Right atrium auricular region (tissue), 2 donors: ENCODE measurements at regions not wholly inside any gene's neighbourhood (a gene's known extent, or its start where the extent isn't known, plus 50 kb on each side); places are given as distances from the start of the nearest gene placed in this dataset.

Experiments used
- DNase-seq: peaks from one replicate; pipeline ENCODE4 v3.0.0-alpha.2; 2019; ENCODE audit warnings: low spot score
- H3K27ac ChIP-seq, 2 donors: fragments of 200-600 bp; sonication (generic); 1 replicate in 1 of 2; 2 replicates in 1 of 2; pipeline ENCODE4 v1.5.1; 2016 to 2019
- H3K27me3 ChIP-seq, 2 donors: fragments of 200-600 bp; sonication (generic); one replicate each; pipeline versions ENCODE4 v1.5.1 to v1.6.0; 2017 to 2019
- H3K36me3 ChIP-seq: fragments of 200-600 bp; sonication (generic); one replicate; pipeline ENCODE4 v1.5.1; 2016
- H3K4me1 ChIP-seq, 2 donors: fragments of 200-600 bp; sonication (generic); one replicate each; pipeline versions ENCODE4 v1.5.1 to v1.6.0; 2017 to 2019
- H3K4me3 ChIP-seq, 2 donors: fragments of 200-600 bp; sonication (generic); 1 replicate in 1 of 2; 2 replicates in 1 of 2; pipeline ENCODE4 v1.5.1; 2017 to 2019; ENCODE audit warnings: mild to moderate bottlenecking in 1 of 2, moderate library complexity in 1 of 2
- H3K9me3 ChIP-seq, 2 donors: fragments of 200-600 bp; sonication (generic); one replicate each; pipeline ENCODE4 v1.5.1; 2019
- TF ChIP-seq, protein P1 (sequence below), 2 donors: fragments of 200-600 bp; sonication (generic); IDR thresholded peaks; one replicate each; pipeline ENCODE4 v1.5.1; 2019; ENCODE audit warnings: antibody characterized with exemption in 2 of 2

DNA sequence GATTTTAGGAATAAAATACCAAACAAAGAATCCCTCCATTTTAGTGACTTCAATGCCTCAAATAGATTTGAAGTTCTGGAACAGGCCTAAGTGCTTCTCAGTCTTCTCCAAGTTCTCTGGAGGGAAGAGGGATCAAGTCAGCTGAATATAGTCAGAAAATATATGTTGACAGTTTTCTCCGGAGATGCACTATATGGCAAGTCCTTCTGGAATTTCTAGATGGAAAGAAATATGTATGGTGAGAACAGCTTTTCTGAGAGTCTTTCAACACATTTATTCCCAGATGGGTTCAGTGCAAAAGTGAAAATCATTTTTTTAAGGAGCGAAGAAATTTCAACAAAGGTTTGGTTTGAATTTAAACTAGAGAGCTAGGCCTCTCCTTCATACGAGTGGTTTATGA lies 317.4 kb upstream of the SLC30A5 start:
- Histone ChIP-seq H3K36me3 (no peaks in the 10 kb centered on the region), H3K9me3 (no peaks in the 10 kb centered on the region), H3K27me3 (no peaks in the 10 kb centered on the region), H3K27ac (no peak overlapping the region), H3K4me3 (no peak overlapping the region), H3K4me1 (peaks cover 0 to 5% of the 10 kb centered on the region in 2 donors)
- DNase-seq = no peak
- TF ChIP-seq, protein P1, sequence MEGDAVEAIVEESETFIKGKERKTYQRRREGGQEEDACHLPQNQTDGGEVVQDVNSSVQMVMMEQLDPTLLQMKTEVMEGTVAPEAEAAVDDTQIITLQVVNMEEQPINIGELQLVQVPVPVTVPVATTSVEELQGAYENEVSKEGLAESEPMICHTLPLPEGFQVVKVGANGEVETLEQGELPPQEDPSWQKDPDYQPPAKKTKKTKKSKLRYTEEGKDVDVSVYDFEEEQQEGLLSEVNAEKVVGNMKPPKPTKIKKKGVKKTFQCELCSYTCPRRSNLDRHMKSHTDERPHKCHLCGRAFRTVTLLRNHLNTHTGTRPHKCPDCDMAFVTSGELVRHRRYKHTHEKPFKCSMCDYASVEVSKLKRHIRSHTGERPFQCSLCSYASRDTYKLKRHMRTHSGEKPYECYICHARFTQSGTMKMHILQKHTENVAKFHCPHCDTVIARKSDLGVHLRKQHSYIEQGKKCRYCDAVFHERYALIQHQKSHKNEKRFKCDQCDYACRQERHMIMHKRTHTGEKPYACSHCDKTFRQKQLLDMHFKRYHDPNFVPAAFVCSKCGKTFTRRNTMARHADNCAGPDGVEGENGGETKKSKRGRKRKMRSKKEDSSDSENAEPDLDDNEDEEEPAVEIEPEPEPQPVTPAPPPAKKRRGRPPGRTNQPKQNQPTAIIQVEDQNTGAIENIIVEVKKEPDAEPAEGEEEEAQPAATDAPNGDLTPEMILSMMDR (IDR thresholded peaks at IDR 0.05) = no peak

DNA sequence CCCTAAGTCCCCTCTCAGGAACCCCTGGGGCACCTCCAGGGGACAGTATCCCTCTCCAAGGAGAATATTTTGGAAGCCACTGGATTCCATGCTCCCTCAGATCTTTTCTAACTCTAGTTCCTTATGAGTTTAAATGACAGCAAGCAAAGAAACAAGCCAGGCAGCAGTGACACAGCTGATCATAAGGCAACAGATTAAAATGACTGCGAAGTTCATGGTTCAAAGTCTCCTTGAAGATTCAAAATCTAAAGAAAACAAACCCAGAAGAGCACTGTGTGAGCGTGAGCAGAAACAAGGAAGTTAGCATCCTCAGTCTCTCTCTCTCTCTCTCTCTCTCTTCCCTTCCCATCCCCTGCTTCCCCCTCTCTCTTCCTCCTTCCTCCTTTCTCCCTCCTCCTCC lies 316.7 kb upstream of the SLC30A5 start:
- TF ChIP-seq, protein P1 (IDR thresholded peaks at IDR 0.05) = no peak
- no peak for DNase-seq
- Histone ChIP-seq H3K36me3 (no peaks in the 10 kb centered on the region), H3K4me3 (no peak overlapping the region), H3K27me3 (no peaks in the 10 kb centered on the region), H3K4me1 (peaks cover 0 to under 1% of the 10 kb centered on the region in 2 donors), H3K9me3 (no peaks in the 10 kb centered on the region), H3K27ac (no peak overlapping the region)

DNA sequence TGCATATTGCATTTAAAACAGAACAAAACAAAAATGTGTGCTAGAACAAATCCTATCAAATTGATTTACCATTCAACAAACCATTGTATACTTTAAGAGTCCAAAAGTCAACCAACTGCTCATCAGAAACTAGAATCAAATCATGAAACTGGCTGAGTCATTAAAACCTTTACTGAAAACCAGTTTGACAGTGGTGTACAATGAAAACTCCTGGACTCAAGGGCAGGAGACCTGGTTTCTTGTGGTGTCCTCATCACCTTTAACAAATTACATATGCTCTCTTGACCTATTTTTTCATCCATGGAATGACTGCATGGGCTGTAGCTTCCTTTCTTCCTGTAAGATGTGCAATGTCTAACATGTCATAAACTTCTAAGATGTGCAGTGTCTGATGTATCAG lies 315.3 kb upstream of the SLC30A5 start:
- Histone ChIP-seq H3K4me3 (no peak overlapping the region), H3K4me1 (no peaks in the 10 kb centered on the region), H3K27me3 (no peaks in the 10 kb centered on the region), H3K9me3 (no peaks in the 10 kb centered on the region), H3K36me3 (no peaks in the 10 kb centered on the region), H3K27ac (no peak overlapping the region)
- TF ChIP-seq, protein P1 (IDR thresholded peaks at IDR 0.05) = no peak
- no peak for DNase-seq

DNA sequence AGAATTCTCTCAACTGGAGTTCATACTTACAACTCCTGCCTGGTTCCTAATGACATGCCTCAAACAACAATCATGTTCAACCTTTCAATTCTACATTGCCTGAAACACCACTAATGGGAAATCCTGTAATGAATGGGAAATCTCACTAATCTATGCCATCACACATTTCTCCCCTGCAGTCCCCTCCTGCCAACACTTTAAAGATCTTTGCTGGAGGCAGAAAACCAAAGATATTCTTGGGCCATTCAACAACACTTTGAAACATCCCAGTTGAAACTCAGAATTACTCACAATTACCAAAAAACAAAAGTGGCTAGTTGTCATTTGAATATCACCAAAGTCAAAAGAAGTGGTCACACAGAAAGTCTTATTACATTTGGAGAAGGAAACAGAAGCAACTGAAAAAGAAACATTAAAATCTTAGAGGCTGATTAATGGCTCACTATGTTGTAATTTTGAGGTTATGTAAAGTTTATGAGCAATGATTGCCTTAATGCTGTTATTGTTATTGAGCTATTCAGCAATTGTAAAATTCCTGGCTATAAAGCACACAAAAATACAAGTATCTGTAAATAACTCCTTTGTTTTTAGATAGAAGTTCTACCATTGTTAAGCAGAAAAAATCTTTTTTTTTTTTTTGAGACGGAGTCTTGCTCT lies 313.4 kb upstream of the SLC30A5 start:
- Histone ChIP-seq H3K27ac (no peak overlapping the region), H3K4me3 (no peak overlapping the region), H3K36me3 (no peaks in the 10 kb centered on the region), H3K27me3 (no peaks in the 10 kb centered on the region), H3K4me1 (no peaks in the 10 kb centered on the region), H3K9me3 (peaks cover under 1 to 6% of the 10 kb centered on the region in 2 donors)
- no peak for DNase-seq
- TF ChIP-seq, protein P1 (IDR thresholded peaks at IDR 0.05) = no peak

DNA sequence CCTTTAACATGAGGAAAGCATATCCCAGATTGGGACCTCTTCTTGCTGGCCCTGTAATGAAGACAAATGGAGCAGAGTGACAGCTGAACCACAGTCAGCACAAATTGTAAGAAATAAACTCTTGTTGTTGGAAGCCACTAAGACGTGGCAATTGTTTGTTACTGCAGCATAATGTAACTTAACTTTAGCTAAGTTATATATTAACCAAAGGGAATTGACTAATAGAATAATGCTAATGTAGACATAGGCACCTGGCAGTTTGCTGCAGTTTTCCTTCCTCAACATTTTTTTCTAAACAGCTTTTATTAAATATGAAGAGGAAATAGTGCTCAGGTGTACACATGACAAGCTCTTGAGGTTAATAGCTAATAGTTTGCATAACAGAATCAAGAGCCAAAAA lies 300.7 kb upstream of the SLC30A5 start:
- H3K9me3 ChIP-seq = no peaks in the 10 kb centered on the region
- no peaks in the 10 kb centered on the region for H3K4me1 ChIP-seq
- TF ChIP-seq, protein P1 (IDR thresholded peaks at IDR 0.05) = no peak
- H3K27me3 ChIP-seq = no peaks in the 10 kb centered on the region
- no peak for DNase-seq
- no peaks in the 10 kb centered on the region for H3K36me3 ChIP-seq
- H3K4me3 ChIP-seq = no peak overlapping the region
- no peak overlapping the region for H3K27ac ChIP-seq

DNA sequence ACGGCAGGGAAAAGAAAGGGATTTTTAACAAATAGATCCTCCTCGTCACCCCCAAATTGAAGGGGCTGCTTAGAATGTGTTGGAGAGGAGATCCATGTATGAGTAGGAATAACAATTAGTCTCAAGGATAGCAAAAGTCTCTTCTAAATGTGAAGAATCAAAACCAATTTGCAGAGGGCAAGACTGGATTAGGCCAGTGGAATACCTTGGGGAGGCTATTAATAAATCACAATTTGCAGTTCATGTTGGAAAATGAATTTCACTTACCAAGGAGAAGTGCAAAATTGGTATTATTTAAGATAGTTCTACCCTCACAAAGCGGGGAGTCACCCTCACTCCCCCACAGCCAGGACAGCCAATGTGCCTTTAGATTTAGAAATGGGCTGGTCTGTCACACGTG lies 299.8 kb upstream of the SLC30A5 start:
- TF ChIP-seq, protein P1 (IDR thresholded peaks at IDR 0.05) = no peak
- no peak for DNase-seq
- Histone ChIP-seq H3K9me3 (no peaks in the 10 kb centered on the region), H3K27me3 (no peaks in the 10 kb centered on the region), H3K4me3 (no peak overlapping the region), H3K36me3 (no peaks in the 10 kb centered on the region), H3K4me1 (no peaks in the 10 kb centered on the region), H3K27ac (no peak overlapping the region)
